ENCODE measurements at regions not wholly inside any gene's neighbourhood (a gene's known extent, or its start where the extent isn't known, plus 50 kb on each side); places are given as distances from the start of the nearest gene placed in this dataset.
A peak's percentile ranks its signal among the peaks of the same experiment; 100 is the strongest.

DNA sequence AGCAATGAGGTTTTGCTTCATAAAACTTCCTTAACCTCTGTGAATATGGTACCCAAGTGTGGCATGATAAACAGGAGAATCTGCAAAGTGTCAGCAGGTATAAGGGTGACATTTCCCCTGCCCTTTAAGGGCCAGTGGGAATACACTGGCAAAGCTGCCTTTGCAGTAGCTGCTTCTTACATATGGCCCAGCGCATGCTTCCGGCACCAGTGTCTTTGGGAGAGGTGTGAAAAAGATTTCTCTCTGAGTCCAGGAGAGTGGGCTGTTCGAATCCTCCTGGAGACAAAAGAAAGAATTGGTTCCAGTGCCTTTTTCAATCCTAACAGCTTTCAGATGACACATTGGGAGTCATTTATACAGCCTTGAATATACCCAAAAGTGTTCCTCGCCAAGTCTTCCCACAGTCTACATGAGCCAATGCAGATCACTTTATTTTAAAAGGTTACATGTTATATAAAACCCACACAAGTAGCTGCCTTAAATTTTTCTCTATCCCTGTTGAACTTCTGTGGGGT is 437.7 kb downstream of the PRKD1 start:
- DNase-seq (ENCODE audit: insufficient read length, low spot score, missing footprints) = no peak
- Histone ChIP-seq H3K36me3 (ENCODE audit: insufficient read depth, low read length) (no peaks in the 10 kb centered on the region), H3K27me3 (ENCODE audit: insufficient read depth, low read length) (no peaks in the 10 kb centered on the region), H4K20me1 (ENCODE audit: insufficient read depth, low read length) (no peaks in the 10 kb centered on the region), H3K4me3 (ENCODE audit: insufficient read depth, low read length) (no peak overlapping the region), H3K4me2 (ENCODE audit: insufficient read depth, low read length) (no peak overlapping the region), H3K4me1 (ENCODE audit: insufficient read depth, low read length) (no peaks in the 10 kb centered on the region), H3K27ac (ENCODE audit: low read depth, low read length) (no peak overlapping the region), H2AFZ (ENCODE audit: low read length) (no peak overlapping the region), H3K9me3 (ENCODE audit: low read depth, low read length) (no peaks in the 10 kb centered on the region), H3K79me2 (ENCODE audit: insufficient read depth, low read length) (no peaks in the 10 kb centered on the region)
- TF ChIP-seq, protein P1, sequence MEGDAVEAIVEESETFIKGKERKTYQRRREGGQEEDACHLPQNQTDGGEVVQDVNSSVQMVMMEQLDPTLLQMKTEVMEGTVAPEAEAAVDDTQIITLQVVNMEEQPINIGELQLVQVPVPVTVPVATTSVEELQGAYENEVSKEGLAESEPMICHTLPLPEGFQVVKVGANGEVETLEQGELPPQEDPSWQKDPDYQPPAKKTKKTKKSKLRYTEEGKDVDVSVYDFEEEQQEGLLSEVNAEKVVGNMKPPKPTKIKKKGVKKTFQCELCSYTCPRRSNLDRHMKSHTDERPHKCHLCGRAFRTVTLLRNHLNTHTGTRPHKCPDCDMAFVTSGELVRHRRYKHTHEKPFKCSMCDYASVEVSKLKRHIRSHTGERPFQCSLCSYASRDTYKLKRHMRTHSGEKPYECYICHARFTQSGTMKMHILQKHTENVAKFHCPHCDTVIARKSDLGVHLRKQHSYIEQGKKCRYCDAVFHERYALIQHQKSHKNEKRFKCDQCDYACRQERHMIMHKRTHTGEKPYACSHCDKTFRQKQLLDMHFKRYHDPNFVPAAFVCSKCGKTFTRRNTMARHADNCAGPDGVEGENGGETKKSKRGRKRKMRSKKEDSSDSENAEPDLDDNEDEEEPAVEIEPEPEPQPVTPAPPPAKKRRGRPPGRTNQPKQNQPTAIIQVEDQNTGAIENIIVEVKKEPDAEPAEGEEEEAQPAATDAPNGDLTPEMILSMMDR (IDR thresholded peaks at IDR 0.05; ENCODE audit: extremely low read depth, low read depth, low read length) = no peak

DNA sequence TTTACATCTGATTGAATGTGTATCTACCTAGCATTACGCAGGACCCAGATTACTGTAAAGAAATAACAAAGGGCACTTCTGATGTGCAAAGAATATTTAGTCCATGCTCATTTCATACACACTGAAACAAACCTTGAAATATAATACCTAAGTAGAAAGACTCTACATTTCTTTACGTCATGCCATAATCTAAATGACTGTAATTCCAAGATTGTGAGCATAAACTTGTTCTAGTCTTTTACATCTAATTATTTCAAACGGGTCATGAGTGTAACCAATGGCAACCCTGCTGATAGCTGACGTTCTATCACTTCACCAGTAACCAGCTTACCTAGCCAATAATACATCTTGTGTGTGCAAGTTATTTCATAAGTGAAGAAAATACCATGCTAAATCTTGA is 433.8 kb downstream of the PRKD1 start:
- TF ChIP-seq, protein P1 (IDR thresholded peaks at IDR 0.05; ENCODE audit: extremely low read depth, low read depth, low read length) = no peak
- no peaks in the 10 kb centered on the region for H3K4me1 ChIP-seq (ENCODE audit: insufficient read depth, low read length)

DNA sequence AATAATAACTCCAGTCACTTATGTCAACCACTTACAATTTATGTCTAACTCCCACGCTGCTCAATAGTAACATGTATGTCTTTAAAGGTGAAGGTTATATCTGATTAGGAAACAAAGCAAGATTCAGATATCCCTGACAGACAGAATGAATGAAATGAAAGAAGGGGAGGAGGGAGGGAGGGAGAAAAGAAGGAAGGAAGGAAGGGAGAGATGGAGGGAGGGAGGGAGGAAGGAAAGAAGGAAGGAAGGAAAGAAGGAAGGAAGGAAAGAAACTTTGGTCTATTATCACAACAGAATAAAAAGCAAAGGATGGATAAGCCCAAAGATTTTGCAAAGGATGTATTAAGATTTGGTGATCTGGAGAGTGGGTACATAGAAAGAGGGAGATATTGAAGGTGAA is 433.3 kb downstream of the PRKD1 start:
- H3K36me3 ChIP-seq (ENCODE audit: insufficient read depth, low read length) = no peaks in the 10 kb centered on the region
- no peak for DNase-seq (ENCODE audit: insufficient read length, low spot score, missing footprints)
- no peak overlapping the region for H3K4me2 ChIP-seq (ENCODE audit: insufficient read depth, low read length)
- H3K27me3 ChIP-seq (ENCODE audit: insufficient read depth, low read length) = no peaks in the 10 kb centered on the region
- TF ChIP-seq, protein P1 (IDR thresholded peaks at IDR 0.05; ENCODE audit: extremely low read depth, low read depth, low read length) = no peak
- H2AFZ ChIP-seq (ENCODE audit: low read length) = no peak overlapping the region
- H3K4me1 ChIP-seq (ENCODE audit: insufficient read depth, low read length) = no peaks in the 10 kb centered on the region
- no peak overlapping the region for H3K27ac ChIP-seq (ENCODE audit: low read depth, low read length)
- H3K4me3 ChIP-seq (ENCODE audit: insufficient read depth, low read length) = no peak overlapping the region
- H3K9me3 ChIP-seq (ENCODE audit: low read depth, low read length) = no peaks in the 10 kb centered on the region
- no peaks in the 10 kb centered on the region for H3K79me2 ChIP-seq (ENCODE audit: insufficient read depth, low read length)
- no peaks in the 10 kb centered on the region for H4K20me1 ChIP-seq (ENCODE audit: insufficient read depth, low read length)

More for the DNA sequence above, 433.8 kb downstream of the PRKD1 start:
- no peaks in the 10 kb centered on the region for H3K79me2 ChIP-seq (ENCODE audit: insufficient read depth, low read length)
- peak; percentile 58 for DNase-seq (ENCODE audit: insufficient read length, low spot score, missing footprints)
- no peaks in the 10 kb centered on the region for H4K20me1 ChIP-seq (ENCODE audit: insufficient read depth, low read length)
- H3K27me3 ChIP-seq (ENCODE audit: insufficient read depth, low read length) = no peaks in the 10 kb centered on the region
- H3K36me3 ChIP-seq (ENCODE audit: insufficient read depth, low read length) = no peaks in the 10 kb centered on the region
- H2AFZ ChIP-seq (ENCODE audit: low read length) = no peak overlapping the region
- no peak overlapping the region for H3K4me3 ChIP-seq (ENCODE audit: insufficient read depth, low read length)
- no peak overlapping the region for H3K27ac ChIP-seq (ENCODE audit: low read depth, low read length)
- no peaks in the 10 kb centered on the region for H3K9me3 ChIP-seq (ENCODE audit: low read depth, low read length)
- no peak overlapping the region for H3K4me2 ChIP-seq (ENCODE audit: insufficient read depth, low read length)

DNA sequence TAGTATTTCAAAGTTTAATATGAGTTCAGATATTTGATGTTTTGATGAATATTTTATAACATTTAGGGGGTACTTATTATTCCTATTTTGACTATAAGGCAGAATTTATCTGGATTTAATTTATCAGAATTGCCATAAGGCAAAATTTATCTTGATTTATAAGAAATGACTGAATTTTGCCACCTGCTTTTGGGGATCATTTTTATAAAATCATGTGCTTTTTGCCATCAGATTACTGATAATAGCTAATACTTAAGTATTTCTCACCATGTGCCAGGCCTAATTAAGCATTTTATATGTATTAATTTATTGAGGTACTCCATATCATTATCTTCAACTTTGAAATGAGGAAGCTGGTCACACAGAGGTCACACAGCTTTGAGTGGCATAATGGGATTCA is 423.7 kb downstream of the PRKD1 start:
- Histone ChIP-seq H3K36me3 (ENCODE audit: insufficient read depth, low read length) (no peaks in the 10 kb centered on the region), H3K4me2 (ENCODE audit: insufficient read depth, low read length) (no peak overlapping the region), H3K4me1 (ENCODE audit: insufficient read depth, low read length) (no peaks in the 10 kb centered on the region), H3K79me2 (ENCODE audit: insufficient read depth, low read length) (no peaks in the 10 kb centered on the region), H3K27me3 (ENCODE audit: insufficient read depth, low read length) (no peaks in the 10 kb centered on the region), H3K4me3 (ENCODE audit: insufficient read depth, low read length) (no peak overlapping the region), H2AFZ (ENCODE audit: low read length) (no peak overlapping the region), H4K20me1 (ENCODE audit: insufficient read depth, low read length) (no peaks in the 10 kb centered on the region), H3K9me3 (ENCODE audit: low read depth, low read length) (no peaks in the 10 kb centered on the region), H3K27ac (ENCODE audit: low read depth, low read length) (no peak overlapping the region)
- TF ChIP-seq, protein P1 (IDR thresholded peaks at IDR 0.05; ENCODE audit: extremely low read depth, low read depth, low read length) = no peak
- no peak for DNase-seq (ENCODE audit: insufficient read length, low spot score, missing footprints)
